HepG2 (cell line): ENCODE measurements at regions not wholly inside any gene's neighbourhood (a gene's known extent, or its start where the extent isn't known, plus 50 kb on each side); places are given as distances from the start of the nearest gene placed in this dataset.

ENCODE experiments used
- ARID3A ChIP-seq: IDR thresholded peaks from 2 replicates; pipeline ENCODE4 v1.6.1; 2012; ENCODE audit warnings: low read depth, low read length, improper control_type of control experiment
- ARNT ChIP-seq: fragments of 450-650 bp; IDR thresholded peaks from 2 replicates; pipeline ENCODE4 v1.6.1; 2017
- CERS6 ChIP-seq: sonication (generic); formaldehyde crosslinking; IDR thresholded peaks from 2 replicates; pipeline ENCODE4 v1.5.0; 2020; ENCODE audit warnings: missing genetic modification reagents
- DMAP1 ChIP-seq: IDR thresholded peaks from 2 replicates; pipeline ENCODE4 v1.6.1; 2016
- FUBP1 ChIP-seq: sonication (generic); formaldehyde crosslinking; IDR thresholded peaks from 2 replicates; pipeline ENCODE4 v1.5.1; 2020; ENCODE audit warnings: missing genetic modification reagents, mild to moderate bottlenecking, borderline replicate concordance
- GABPA ChIP-seq, 2 experiments: IDR thresholded peaks; 2 replicates each; pipeline ENCODE4 v1.6.1; 2011 to 2016; ENCODE audit warnings: low read depth in 2 of 2, low read length in 1 of 2, missing biosample characterization in 1 of 2, missing genetic modification characterization in 1 of 2
- GZF1 ChIP-seq: sonication (generic); formaldehyde crosslinking; IDR thresholded peaks from 2 replicates; pipeline ENCODE4 v1.5.1; 2020; ENCODE audit warnings: mild to moderate bottlenecking, missing genetic modification reagents
- HNF1A ChIP-seq, 2 experiments: sonication (generic) in 1 of 2; formaldehyde crosslinking in 1 of 2; IDR thresholded peaks; 2 replicates each; pipeline versions ENCODE4 v1.4.0 to v1.6.1; 2016 to 2020; ENCODE audit warnings: borderline replicate concordance in 1 of 2, low read depth in 1 of 2, mild to moderate bottlenecking in 1 of 2, missing genetic modification reagents in 1 of 2
- JUND ChIP-seq: sonication (generic); formaldehyde crosslinking; IDR thresholded peaks from 2 replicates; pipeline ENCODE4 v1.8.0; 2022; ENCODE audit warnings: mild to moderate bottlenecking, missing genetic modification reagents
- LCORL ChIP-seq, 2 experiments: fragments of 450-650 bp in 1 of 2; sonication (generic) in 1 of 2; formaldehyde crosslinking in 1 of 2; IDR thresholded peaks; 2 replicates each; pipeline versions ENCODE4 v1.5.0 to v1.6.1; 2017 to 2020; ENCODE audit warnings: antibody characterized with exemption in 1 of 2, missing genetic modification reagents in 1 of 2
- MIXL1 ChIP-seq: IDR thresholded peaks from 2 replicates; pipeline ENCODE4 v1.6.1; 2016
- NFRKB ChIP-seq: fragments of 450-650 bp; IDR thresholded peaks from 2 replicates; pipeline ENCODE4 v1.6.1; 2017
- PITX1 ChIP-seq: sonication (generic); formaldehyde crosslinking; IDR thresholded peaks from 2 replicates; pipeline ENCODE4 v1.5.1; 2020; ENCODE audit warnings: mild to moderate bottlenecking, missing genetic modification reagents
- PLRG1 ChIP-seq: fragments of 450-650 bp; conservative IDR thresholded peaks from 2 replicates; pipeline ENCODE4 v1.6.1; 2016
- RORA ChIP-seq: sonication (generic); formaldehyde crosslinking; IDR thresholded peaks from 2 replicates; pipeline ENCODE4 v1.5.0; 2020; ENCODE audit warnings: mild to moderate bottlenecking, missing genetic modification reagents, moderate library complexity
- ZHX1 ChIP-seq: sonication (generic); formaldehyde crosslinking; IDR thresholded peaks from 2 replicates; pipeline ENCODE4 v1.8.1; 2022; ENCODE audit warnings: low read depth, mild to moderate bottlenecking, missing genetic modification reagents
- ZNF3 ChIP-seq: IDR thresholded peaks from 2 replicates; pipeline ENCODE4 v1.7.0; 2017; ENCODE audit warnings: inconsistent platforms
- ZNF773 ChIP-seq: sonication (generic); formaldehyde crosslinking; IDR thresholded peaks from 2 replicates; pipeline ENCODE4 v1.4.0; 2020; ENCODE audit warnings: missing genetic modification reagents, borderline replicate concordance

GRCh38 chr2:172339371-172340010, 87.9 kb upstream of the ITGA6 start (continued):
- TF ChIP-seq ARID3A (peak; percentile 66; the same call in 1 of the 2 replicates), LCORL (IDR thresholded peaks at IDR 0.05) (no peak), LCORL (CRISPR knock-in tag; IDR thresholded peaks at IDR 0.05) (peak; percentile 87), HNF1A (IDR thresholded peaks at IDR 0.05; ENCODE audit: low read depth) (peak; percentile 36; the same call in 1 of the 2 replicates), HNF1A (CRISPR knock-in tag; IDR thresholded peaks at IDR 0.05; ENCODE audit: borderline replicate concordance) (peak; percentile 55; the same call in 1 of the 2 replicates), GABPA (IDR thresholded peaks at IDR 0.05; ENCODE audit: low read depth, low read length) (no peak), GABPA (CRISPR knock-in tag; IDR thresholded peaks at IDR 0.05; ENCODE audit: low read depth) (no peak), FUBP1 (0 out of 2 replicates have a peak, but pooled peaks have one; percentile 16), PITX1 (CRISPR knock-in tag) (no peak), ZHX1 (no peak), PLRG1 (no peak), ZNF3 (CRISPR knock-in tag) (0 out of 2 replicates have a peak, but pooled peaks have one; percentile 38), GZF1 (CRISPR knock-in tag) (no peak), NFRKB (no peak), ARNT (no peak), MIXL1 (CRISPR knock-in tag) (no peak), CERS6 (CRISPR knock-in tag) (no peak), RORA (CRISPR knock-in tag) (no peak), DMAP1 (CRISPR knock-in tag) (peak; percentile 72), JUND (CRISPR knock-in tag) (no peak), ZNF773 (CRISPR knock-in tag) (no peak)
